SK-N-MC (cell line): ENCODE measurements at regions not wholly inside any gene's neighbourhood (a gene's known extent, or its start where the extent isn't known, plus 50 kb on each side); places are given as distances from the start of the nearest gene placed in this dataset.

Source experiments
- DNase-seq: peaks from one replicate; pipeline ENCODE4 v3.0.0-alpha.2; 2011; ENCODE audit warnings: low read depth, low spot score
- H3K27ac ChIP-seq: fragments of 200-600 bp; sonication (generic); 2 replicates; pipeline ENCODE4 v1.5.1; 2016; ENCODE audit warnings: mixed run types
- H3K36me3 ChIP-seq: fragments of 200-600 bp; sonication (generic); 2 replicates; pipeline ENCODE4 v1.6.1; 2017; ENCODE audit warnings: antibody characterized with exemption, low read length, mixed read lengths; ENCODE audit not compliant: insufficient read depth
- H3K4me3 ChIP-seq: fragments of 200-600 bp; sonication (generic); 2 replicates; pipeline ENCODE4 v1.5.1; 2016
- H3K9ac ChIP-seq: fragments of 200-600 bp; sonication (generic); 2 replicates; pipeline ENCODE4 v1.8.0; 2017; ENCODE audit warnings: mixed run types, mixed read lengths; ENCODE audit not compliant: insufficient read length
- H3K9me3 ChIP-seq: fragments of 200-600 bp; sonication (generic); 2 replicates; pipeline ENCODE4 v1.6.1; 2017; ENCODE audit warnings: low read depth, mild to moderate bottlenecking, antibody characterized with exemption, low read length, moderate library complexity, mixed read lengths
- EZH2 ChIP-seq: fragments of 200-600 bp; sonication (generic); IDR thresholded peaks from one replicate; pipeline ENCODE4 v1.6.1; 2017; ENCODE audit warnings: antibody characterized with exemption
- FOXP2 ChIP-seq: optimal IDR thresholded peaks from 2 replicates; pipeline ENCODE3; 2011; ENCODE audit warnings: mild to moderate bottlenecking, moderate library complexity; ENCODE audit not compliant: insufficient read depth; ENCODE audit errors: extremely low read length, control extremely low read depth
- POLR2AphosphoS5 ChIP-seq: IDR thresholded peaks from 2 replicates; pipeline ENCODE4 v1.6.1; 2012; ENCODE audit warnings: mild to moderate bottlenecking, low read depth, low read length, borderline replicate concordance

DNA sequence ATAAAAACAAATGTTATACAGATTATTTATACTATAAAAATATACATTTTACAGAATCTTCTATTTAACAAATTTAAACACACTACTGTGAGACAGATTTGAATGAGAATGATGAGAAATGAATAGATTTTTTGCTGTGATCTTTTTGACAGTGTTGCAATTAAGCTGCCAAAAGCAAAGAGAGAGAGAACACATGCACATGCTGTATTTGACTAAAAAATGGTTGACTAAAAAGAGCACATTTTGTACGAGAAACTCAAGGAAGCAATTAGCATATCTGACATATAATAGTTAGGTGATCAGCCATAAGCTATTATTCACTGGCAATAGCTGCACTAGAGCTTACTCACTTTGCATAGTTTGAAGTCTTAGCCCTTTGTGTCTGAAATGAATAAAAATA, 115.8 kb downstream of the SYT10 start:
- H3K27ac ChIP-seq = no peak overlapping the region
- no peaks in the 10 kb centered on the region for H3K9me3 ChIP-seq
- H3K9ac ChIP-seq = no peak overlapping the region
- DNase-seq = no peak
- no peak overlapping the region for H3K4me3 ChIP-seq
- TF ChIP-seq FOXP2 = no peak
- TF ChIP-seq POLR2AphosphoS5 = no peak
- no peak for TF ChIP-seq EZH2
- no peaks in the 10 kb centered on the region for H3K36me3 ChIP-seq

DNA sequence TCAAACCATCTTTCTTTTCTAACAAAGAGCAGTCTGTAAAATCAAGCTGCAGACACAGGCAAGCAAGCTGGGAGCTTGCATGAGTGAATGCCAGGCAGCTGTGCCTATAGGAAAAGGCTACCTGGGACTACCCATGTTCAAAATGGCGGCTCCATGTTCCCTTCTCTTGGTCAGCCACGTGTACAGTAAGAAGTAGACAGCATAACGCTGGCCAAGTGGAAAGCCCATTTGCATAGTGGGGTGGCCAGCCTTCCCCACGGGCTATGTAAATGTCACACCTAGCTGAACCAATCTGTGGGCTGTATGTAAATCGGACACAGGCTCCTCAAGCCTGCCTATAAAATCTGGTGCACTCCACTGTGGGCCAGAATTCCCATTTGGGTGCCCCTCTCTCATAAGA, 117.1 kb downstream of the SYT10 start:
- no peak overlapping the region for H3K9ac ChIP-seq
- no peaks in the 10 kb centered on the region for H3K9me3 ChIP-seq
- DNase-seq = no peak
- TF ChIP-seq EZH2 (no peak), POLR2AphosphoS5 (no peak), FOXP2 (no peak)
- H3K4me3 ChIP-seq = no peak overlapping the region
- H3K27ac ChIP-seq = no peak overlapping the region
- no peaks in the 10 kb centered on the region for H3K36me3 ChIP-seq

DNA sequence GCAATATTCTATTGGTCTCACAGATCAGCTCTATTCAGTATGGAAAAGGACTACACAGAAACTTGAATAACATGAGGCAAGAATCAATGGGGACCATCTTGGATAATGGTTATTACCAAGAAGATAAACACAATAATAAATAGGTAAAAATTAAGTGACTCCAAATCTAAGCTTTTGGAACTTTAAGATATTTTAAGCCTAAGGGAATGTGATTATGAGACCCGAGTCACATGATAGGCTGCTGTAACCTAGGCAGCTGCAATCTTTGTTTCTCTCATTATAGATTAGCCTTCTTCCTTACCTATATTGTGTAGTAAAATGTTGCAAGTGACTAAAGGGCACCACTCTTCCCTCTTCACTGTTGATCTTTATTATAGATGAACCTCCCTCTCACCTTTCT, 121.9 kb downstream of the SYT10 start:
- H3K36me3 ChIP-seq = no peaks in the 10 kb centered on the region
- no peak for DNase-seq
- no peaks in the 10 kb centered on the region for H3K9me3 ChIP-seq
- no peak overlapping the region for H3K9ac ChIP-seq
- no peak overlapping the region for H3K4me3 ChIP-seq
- TF ChIP-seq POLR2AphosphoS5 (no peak), FOXP2 (no peak), EZH2 (no peak)
- H3K27ac ChIP-seq = no peak overlapping the region

DNA sequence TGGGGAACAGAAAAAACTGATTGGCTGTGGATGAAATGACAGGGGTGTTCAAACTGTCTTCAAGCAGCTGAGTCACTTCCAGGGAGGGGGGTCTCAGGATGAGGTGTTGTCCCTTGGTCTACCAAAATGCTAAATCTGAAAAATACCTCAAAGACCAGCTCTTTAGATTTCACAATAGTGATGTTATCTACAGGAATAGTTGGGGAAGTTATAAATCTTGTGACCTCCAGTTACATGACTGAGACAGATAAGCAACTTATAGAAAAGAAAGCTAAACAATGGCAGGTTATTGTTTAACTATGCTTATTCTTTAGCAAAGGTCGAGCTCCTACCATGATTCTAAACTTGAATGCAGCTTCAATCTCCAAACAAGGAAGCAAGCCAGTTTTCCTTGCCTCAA, 125.4 kb downstream of the SYT10 start:
- Histone ChIP-seq H3K36me3 (no peaks in the 10 kb centered on the region), H3K27ac (no peak overlapping the region), H3K9me3 (no peaks in the 10 kb centered on the region), H3K9ac (no peak overlapping the region), H3K4me3 (no peak overlapping the region)
- no peak for TF ChIP-seq POLR2AphosphoS5
- TF ChIP-seq EZH2 = no peak
- TF ChIP-seq FOXP2 = no peak
- no peak for DNase-seq

DNA sequence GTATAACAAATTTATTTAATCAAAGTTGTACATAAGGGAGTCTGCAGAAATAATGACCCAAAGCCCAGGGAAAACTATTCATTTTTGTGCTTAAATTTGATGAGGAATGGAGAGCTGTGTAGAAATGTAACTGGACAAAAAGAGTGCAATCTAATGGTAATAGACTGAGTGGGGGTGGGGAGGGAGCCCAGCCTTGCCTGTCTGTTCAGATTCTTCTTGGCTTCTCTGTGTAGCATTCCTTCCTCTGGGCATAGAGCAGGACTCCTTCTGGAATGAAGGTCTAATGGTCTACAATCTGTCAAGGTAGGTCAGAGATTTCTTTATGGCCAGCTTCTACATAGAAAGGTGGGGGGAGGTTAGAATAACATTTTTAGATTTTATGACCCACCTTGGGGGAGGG, 126.1 kb downstream of the SYT10 start:
- Histone ChIP-seq H3K4me3 (no peak overlapping the region), H3K9ac (no peak overlapping the region), H3K27ac (no peak overlapping the region), H3K9me3 (no peaks in the 10 kb centered on the region), H3K36me3 (no peaks in the 10 kb centered on the region)
- DNase-seq = no peak
- TF ChIP-seq POLR2AphosphoS5 (no peak), EZH2 (no peak), FOXP2 (no peak)

DNA sequence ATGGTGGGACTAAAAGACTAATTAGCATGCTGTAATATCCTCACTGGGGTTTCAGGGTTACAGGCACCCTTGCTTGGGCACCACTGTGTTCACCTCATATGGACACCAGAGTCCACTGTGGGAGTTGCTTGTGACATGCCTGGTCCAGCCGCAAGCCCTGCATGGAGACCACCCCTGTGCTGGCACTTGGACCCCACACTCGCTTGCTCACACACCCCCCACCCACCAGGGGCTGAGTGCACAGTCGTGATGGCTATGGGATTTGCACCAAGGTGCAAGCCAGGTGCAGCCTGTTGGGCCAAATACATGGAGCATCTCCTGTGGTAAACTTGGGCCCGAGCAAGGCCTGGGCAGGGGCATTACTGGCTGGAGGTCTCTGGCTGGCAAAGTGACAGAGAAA, 129.1 kb downstream of the SYT10 start:
- Histone ChIP-seq H3K27ac (no peak overlapping the region), H3K9ac (no peak overlapping the region), H3K9me3 (no peaks in the 10 kb centered on the region), H3K4me3 (no peak overlapping the region), H3K36me3 (no peaks in the 10 kb centered on the region)
- no peak for TF ChIP-seq POLR2AphosphoS5
- TF ChIP-seq FOXP2 = no peak
- no peak for TF ChIP-seq EZH2
- DNase-seq = no peak

DNA sequence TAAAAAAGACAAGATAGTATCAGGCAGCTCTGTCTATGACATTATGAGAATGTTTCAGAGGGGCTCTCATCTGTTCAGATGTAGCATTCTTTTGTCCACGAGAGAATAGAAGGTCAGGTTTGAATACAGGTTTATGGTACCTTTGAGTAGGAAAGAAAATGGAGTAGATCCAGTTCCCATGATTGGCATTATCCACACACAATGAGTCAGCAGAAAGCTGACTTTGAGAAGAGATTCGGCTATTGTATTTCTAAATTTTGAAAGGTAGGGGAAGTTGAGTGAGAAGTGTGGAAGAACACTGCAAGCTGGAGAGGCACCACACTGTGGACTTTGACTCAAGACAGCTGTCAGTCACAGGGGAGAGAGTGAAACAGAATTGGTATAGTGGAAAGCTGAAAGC, 135.4 kb downstream of the SYT10 start:
- no peak overlapping the region for H3K4me3 ChIP-seq
- H3K9ac ChIP-seq = no peak overlapping the region
- no peaks in the 10 kb centered on the region for H3K9me3 ChIP-seq
- no peak for TF ChIP-seq EZH2
- H3K36me3 ChIP-seq = no peaks in the 10 kb centered on the region
- DNase-seq = no peak
- H3K27ac ChIP-seq = no peak overlapping the region

DNA sequence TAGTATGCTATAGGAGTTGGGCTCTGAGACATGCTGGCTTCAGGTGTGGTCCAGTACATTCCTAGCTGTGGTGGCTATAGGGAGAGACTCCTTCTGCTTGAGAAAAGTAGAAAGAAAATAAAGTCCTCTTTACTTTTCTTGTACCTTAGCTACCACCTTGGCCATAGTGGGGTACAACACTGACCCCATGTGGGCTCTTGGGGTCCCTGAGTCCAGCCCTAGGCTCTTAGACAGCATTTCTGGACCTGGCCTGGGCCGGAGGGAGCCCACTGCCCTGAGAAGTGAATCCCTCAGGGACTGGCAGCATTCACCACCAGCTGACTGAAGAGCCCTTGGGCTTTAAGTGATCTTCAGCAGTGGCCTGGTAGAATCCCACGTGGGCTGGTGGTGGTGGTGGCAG, 143.1 kb downstream of the SYT10 start:
- Histone ChIP-seq H3K9me3 (no peaks in the 10 kb centered on the region), H3K4me3 (no peak overlapping the region), H3K9ac (no peak overlapping the region), H3K36me3 (no peaks in the 10 kb centered on the region), H3K27ac (no peak overlapping the region)
- no peak for DNase-seq
- TF ChIP-seq EZH2 = no peak
- no peak for TF ChIP-seq POLR2AphosphoS5
- no peak for TF ChIP-seq FOXP2

DNA sequence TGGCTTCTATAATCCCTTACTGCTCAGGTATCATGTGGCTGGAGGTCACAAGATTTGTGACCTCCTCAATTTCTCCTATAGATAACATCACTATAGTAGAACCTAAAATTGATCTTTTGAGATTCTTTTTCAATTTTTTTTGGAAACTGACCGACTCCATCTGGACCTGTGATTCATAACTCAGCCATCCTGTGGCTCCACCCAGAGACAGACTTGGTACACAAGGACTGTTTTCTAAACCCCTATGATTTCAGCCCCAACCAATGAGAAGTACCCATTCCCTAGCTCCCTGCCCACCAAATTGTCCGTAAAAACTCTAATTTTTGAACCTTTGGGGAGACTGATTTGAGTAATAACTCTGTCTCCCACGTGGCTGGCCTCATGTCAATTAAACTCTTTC, 148.9 kb downstream of the SYT10 start:
- no peak overlapping the region for H3K9ac ChIP-seq
- no peak overlapping the region for H3K27ac ChIP-seq
- no peak for TF ChIP-seq EZH2
- TF ChIP-seq FOXP2 = no peak
- no peak for TF ChIP-seq POLR2AphosphoS5
- no peaks in the 10 kb centered on the region for H3K36me3 ChIP-seq
- no peaks in the 10 kb centered on the region for H3K9me3 ChIP-seq
- no peak for DNase-seq
- H3K4me3 ChIP-seq = no peak overlapping the region

DNA sequence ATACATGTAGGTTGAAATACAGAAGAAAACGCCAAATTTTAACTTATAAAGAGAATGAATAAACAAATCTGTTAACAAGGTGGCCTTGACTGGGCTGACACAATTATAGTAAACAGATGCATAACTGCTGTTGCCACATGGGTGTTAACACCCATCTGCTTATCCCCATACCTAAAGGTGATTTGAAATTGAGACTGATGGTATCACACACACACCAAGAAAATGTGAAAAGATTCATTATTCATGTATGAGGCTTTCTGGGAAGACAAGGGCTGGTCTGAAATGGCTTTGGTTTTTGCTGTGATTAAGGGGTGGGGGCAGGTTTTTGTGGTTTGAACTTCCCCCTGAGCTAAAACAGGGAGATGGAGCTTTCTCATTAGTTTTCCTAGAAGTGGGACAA, 156.6 kb downstream of the SYT10 start:
- Histone ChIP-seq H3K27ac (no peak overlapping the region), H3K36me3 (no peaks in the 10 kb centered on the region), H3K9me3 (no peaks in the 10 kb centered on the region), H3K4me3 (no peak overlapping the region), H3K9ac (no peak overlapping the region)
- DNase-seq = no peak
- TF ChIP-seq EZH2 = no peak
- no peak for TF ChIP-seq POLR2AphosphoS5
- no peak for TF ChIP-seq FOXP2
